A673 (cell line): ENCODE measurements at regions not wholly inside any gene's neighbourhood (a gene's known extent, or its start where the extent isn't known, plus 50 kb on each side); places are given as distances from the start of the nearest gene placed in this dataset.

ENCODE experiments used
- BruUV-seq: library from RNA; stranded (reverse); fragments of 400-500 nt; replicated peaks from 2 replicates; lab custom pipeline; 2021; lab: Mats Ljungman, UMichigan
- CTCF ChIA-PET: fragments of 300-600 bp; sonication (Branson Sonifier 250); formaldehyde crosslinking; loops from one replicate; lab custom pipeline; 2022; ENCODE audit warnings: antibody characterized with exemption; lab: Charles Lee
- POLR2A ChIA-PET: fragments of 300-600 bp; sonication (Branson Sonifier 250); formaldehyde crosslinking; loops from one replicate; lab custom pipeline; 2022; ENCODE audit warnings: antibody characterized with exemption; ENCODE audit not compliant: low non-redundant PET; lab: Charles Lee
- DNase-seq: peaks from one replicate; pipeline ENCODE4 v3.0.0-alpha.2; 2015; ENCODE audit warnings: low spot score
- H3K27ac ChIP-seq: fragments of 200-600 bp; sonication (generic); 2 replicates; pipeline ENCODE4 v1.5.1; 2016; ENCODE audit warnings: mixed run types, low read depth, mild to moderate bottlenecking, mixed read lengths, antibody characterized with exemption, low read length; ENCODE audit not compliant: poor library complexity, severe bottlenecking
- H3K27me3 ChIP-seq: fragments of 200-600 bp; sonication (generic); replicated peaks from 2 replicates; pipeline ENCODE4 v1.6.1; 2017; ENCODE audit warnings: mixed run types, low read depth, mild to moderate bottlenecking, mixed read lengths, antibody characterized with exemption, low read length; ENCODE audit not compliant: insufficient read depth, poor library complexity
- H3K36me3 ChIP-seq: fragments of 200-600 bp; sonication (generic); 2 replicates; pipeline ENCODE4 v1.6.1; 2016; ENCODE audit warnings: mixed run types, mild to moderate bottlenecking, mixed read lengths, antibody characterized with exemption, low read length; ENCODE audit not compliant: insufficient read depth, poor library complexity, severe bottlenecking
- H3K4me1 ChIP-seq: fragments of 200-600 bp; sonication (generic); 2 replicates; pipeline ENCODE4 v1.6.1; 2017; ENCODE audit warnings: mixed run types, mild to moderate bottlenecking, mixed read lengths, antibody characterized with exemption, low read length; ENCODE audit not compliant: insufficient read depth, poor library complexity, severe bottlenecking
- H3K4me3 ChIP-seq: fragments of 200-600 bp; sonication (generic); 2 replicates; pipeline ENCODE4 v1.5.1; 2016; ENCODE audit warnings: low read depth, mixed run types, mild to moderate bottlenecking, mixed read lengths, low read length; ENCODE audit not compliant: poor library complexity, severe bottlenecking
- H3K9me3 ChIP-seq: fragments of 200-600 bp; sonication (generic); 2 replicates; pipeline ENCODE4 v1.6.1; 2016; ENCODE audit warnings: mixed run types, low read depth, mild to moderate bottlenecking, mixed read lengths, antibody characterized with exemption, low read length; ENCODE audit not compliant: poor library complexity, severe bottlenecking
- CTCF ChIP-seq: fragments of 300-800, 200-600 bp; sonication (generic); conservative IDR thresholded peaks from 2 replicates; pipeline ENCODE4 v1.5.1; 2017; ENCODE audit warnings: low read depth, mild to moderate bottlenecking, antibody characterized with exemption, low read length, moderate library complexity, mixed read lengths
- EZH2 ChIP-seq: fragments of 200-600 bp; sonication (generic); IDR thresholded peaks from 2 replicates; pipeline ENCODE4 v1.6.1; 2017; ENCODE audit warnings: borderline replicate concordance, low read depth, mild to moderate bottlenecking, mixed read lengths, antibody characterized with exemption, low read length; ENCODE audit not compliant: poor library complexity, severe bottlenecking
- intact Hi-C: fragments of 100-400 bp; cut with micrococcal nuclease; formaldehyde crosslinking; loops from one replicate; pipeline ENCODE4 v1.10.0; 2022; ENCODE audit not compliant: unreplicated experiment

DNA sequence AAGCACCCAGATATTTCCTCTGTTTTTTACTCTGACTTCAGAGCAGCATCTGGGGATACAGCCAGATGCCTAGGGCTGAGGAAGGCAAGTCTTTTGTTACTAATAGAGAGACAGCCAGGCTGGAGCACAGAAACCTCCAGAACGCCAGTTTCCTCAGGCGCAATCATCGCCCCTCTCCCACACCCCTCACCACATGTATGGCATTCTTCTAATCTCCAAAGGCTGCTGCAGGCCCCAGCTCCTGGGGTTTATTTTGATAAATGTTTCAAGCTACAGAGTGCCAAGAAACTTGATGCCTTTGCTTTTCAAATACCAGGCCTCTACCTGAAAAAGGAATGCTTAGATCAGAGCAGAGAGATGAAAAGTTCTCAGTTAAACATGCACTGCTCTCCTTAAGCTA is 283.6 kb downstream of the RBM43 start:
- Histone ChIP-seq H3K4me1 (no peaks in the 10 kb centered on the region), H3K9me3 (no peaks in the 10 kb centered on the region), H3K27me3 (no peaks in the 10 kb centered on the region), H3K4me3 (no peak overlapping the region), H3K36me3 (no peaks in the 10 kb centered on the region), H3K27ac (no peak overlapping the region)
- DNase-seq = no peak
- ChIA-PET POLR2A (no interaction called here), CTCF (no interaction called here)
- intact Hi-C loops = no loop called here
- BruUV-seq = no TSS peak
- TF ChIP-seq EZH2 (no peak), CTCF (no peak)

- Histone ChIP-seq H3K9me3 (no peaks in the 10 kb centered on the region), H3K4me3 (no peak overlapping the region), H3K27ac (no peak overlapping the region), H3K27me3 (no peaks in the 10 kb centered on the region), H3K36me3 (no peaks in the 10 kb centered on the region), H3K4me1 (no peaks in the 10 kb centered on the region)
- DNase-seq = no peak
- CTCF ChIA-PET = no interaction called here
- POLR2A ChIA-PET = no interaction called here
- TF ChIP-seq CTCF = no peak
- TF ChIP-seq EZH2 = no peak
- no TSS peak for BruUV-seq
- intact Hi-C loops = no loop called here
These were observed 284.4 kb downstream of the RBM43 start for GRCh38 chr2:150977296-150977695.

DNA sequence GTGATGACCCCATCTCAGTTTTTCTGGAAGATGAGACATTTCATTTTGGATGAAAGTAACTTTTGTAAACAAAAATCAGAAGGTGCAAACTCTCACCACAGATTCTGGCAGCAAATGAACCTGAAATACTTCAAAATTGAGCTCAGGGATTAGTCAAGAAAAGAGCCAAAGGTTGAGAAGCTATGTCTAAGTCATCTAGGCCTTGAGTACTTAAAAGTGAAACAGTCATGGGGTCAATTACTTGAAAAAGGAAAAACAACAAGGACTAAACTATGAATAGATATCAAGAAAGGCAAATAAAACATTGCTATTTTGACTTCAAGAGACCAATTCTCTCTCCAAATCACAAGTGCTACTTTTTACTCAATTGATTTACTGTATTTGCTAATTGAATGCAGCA is 285.1 kb downstream of the RBM43 start:
- intact Hi-C loops = no loop called here
- H3K4me1 ChIP-seq = no peaks in the 10 kb centered on the region
- no peak for DNase-seq
- BruUV-seq = no TSS peak
- CTCF ChIA-PET = no interaction called here
- POLR2A ChIA-PET = no interaction called here
- no peaks in the 10 kb centered on the region for H3K9me3 ChIP-seq
- no peak overlapping the region for H3K27ac ChIP-seq
- H3K4me3 ChIP-seq = no peak overlapping the region
- TF ChIP-seq EZH2 = no peak
- no peak for TF ChIP-seq CTCF
- no peaks in the 10 kb centered on the region for H3K27me3 ChIP-seq
- no peaks in the 10 kb centered on the region for H3K36me3 ChIP-seq
